ENCODE measurements at regions not wholly inside any gene's neighbourhood (a gene's known extent, or its start where the extent isn't known, plus 50 kb on each side); places are given as distances from the start of the nearest gene placed in this dataset.

GRCh38 chrX:39398215-39398962 lies 597.1 kb downstream of the MID1IP1 start:
- no peaks in the 10 kb centered on the region for H3K9me3 Mint-ChIP-seq (ENCODE audit: low read depth, unreplicated experiment)
- CTCF ChIA-PET = no interaction called here
- no peaks in the 10 kb centered on the region for H3K36me3 Mint-ChIP-seq (ENCODE audit: insufficient read depth, unreplicated experiment)
- no peaks in the 10 kb centered on the region for H3K4me1 Mint-ChIP-seq (ENCODE audit: low read depth, unreplicated experiment)
- no peak for DNase-seq
- intact Hi-C loops (cut with micrococcal nuclease; ENCODE audit: unreplicated experiment) = no loop called here
- no peak for TF ChIP-seq CTCF (IDR thresholded peaks at IDR 0.05; ENCODE audit: unreplicated experiment)
- H3K27me3 Mint-ChIP-seq (ENCODE audit: unreplicated experiment) = peaks cover 44% of the 10 kb centered on the region
- BruUV-seq (replicated peaks) = no TSS peak
- no peak overlapping the region for H3K27ac Mint-ChIP-seq (ENCODE audit: unreplicated experiment)
- no peak overlapping the region for H3K4me3 Mint-ChIP-seq (ENCODE audit: low read depth, unreplicated experiment)

DNA sequence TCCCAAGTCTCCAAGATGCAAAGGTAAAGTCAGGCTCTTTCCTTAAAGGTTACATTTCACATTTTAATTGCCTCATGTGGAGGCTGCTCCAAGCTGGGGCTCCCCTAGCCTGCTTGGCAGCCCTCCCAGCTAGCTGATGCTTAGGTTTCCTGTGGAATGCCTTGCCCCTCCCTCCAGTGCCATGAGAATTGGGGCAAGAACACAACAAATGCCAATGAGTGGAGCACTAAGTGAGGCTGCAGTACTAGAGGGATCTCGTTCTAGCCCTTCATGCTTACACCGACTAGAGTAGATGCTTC lies 597.7 kb downstream of the MID1IP1 start:
- Mint-ChIP-seq H3K27ac (ENCODE audit: unreplicated experiment) (no peak overlapping the region), H3K36me3 (ENCODE audit: insufficient read depth, unreplicated experiment) (no peaks in the 10 kb centered on the region), H3K9me3 (ENCODE audit: low read depth, unreplicated experiment) (no peaks in the 10 kb centered on the region), H3K27me3 (ENCODE audit: unreplicated experiment) (peaks cover 39% of the 10 kb centered on the region), H3K4me3 (ENCODE audit: low read depth, unreplicated experiment) (no peak overlapping the region), H3K4me1 (ENCODE audit: low read depth, unreplicated experiment) (no peaks in the 10 kb centered on the region)
- TF ChIP-seq CTCF (IDR thresholded peaks at IDR 0.05; ENCODE audit: unreplicated experiment) = no peak
- no peak for DNase-seq
- intact Hi-C loops (cut with micrococcal nuclease; ENCODE audit: unreplicated experiment) = no loop called here
- BruUV-seq (replicated peaks) = no TSS peak
- CTCF ChIA-PET = no interaction called here

DNA sequence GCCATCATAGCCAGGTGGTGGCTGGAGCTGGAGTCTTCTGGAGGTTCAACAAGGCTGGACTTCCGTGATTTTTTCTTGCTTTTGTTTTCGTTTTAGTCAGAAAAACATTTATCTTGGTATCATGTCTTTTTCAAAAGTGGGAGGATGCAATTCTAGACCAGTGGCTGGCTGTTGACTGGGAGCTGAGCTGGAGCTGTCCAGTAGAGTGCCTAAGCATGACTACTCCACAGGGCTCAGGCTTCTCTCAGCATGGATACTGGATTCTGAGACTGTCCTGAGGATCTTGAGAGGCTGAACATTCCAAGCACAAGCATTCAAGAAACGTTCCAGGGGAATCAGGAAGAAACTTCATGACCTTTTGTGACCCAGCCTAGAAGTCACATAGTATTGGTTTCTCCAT lies 598.1 kb downstream of the MID1IP1 start:
- intact Hi-C loops (cut with micrococcal nuclease; ENCODE audit: unreplicated experiment) = no loop called here

GRCh38 chrX:39401483-39402110 lies 600.3 kb downstream of the MID1IP1 start:
- Mint-ChIP-seq H3K27me3 (ENCODE audit: unreplicated experiment) (peaks cover 49% of the 10 kb centered on the region), H3K36me3 (ENCODE audit: insufficient read depth, unreplicated experiment) (no peaks in the 10 kb centered on the region)
- no TSS peak for BruUV-seq (replicated peaks)

More for the DNA sequence above, 598.1 kb downstream of the MID1IP1 start:
- Mint-ChIP-seq H3K27me3 (ENCODE audit: unreplicated experiment) (peaks cover 39% of the 10 kb centered on the region), H3K27ac (ENCODE audit: unreplicated experiment) (no peak overlapping the region), H3K9me3 (ENCODE audit: low read depth, unreplicated experiment) (no peaks in the 10 kb centered on the region), H3K4me1 (ENCODE audit: low read depth, unreplicated experiment) (no peaks in the 10 kb centered on the region), H3K36me3 (ENCODE audit: insufficient read depth, unreplicated experiment) (no peaks in the 10 kb centered on the region), H3K4me3 (ENCODE audit: low read depth, unreplicated experiment) (no peak overlapping the region)
- CTCF ChIA-PET = no interaction called here
- no TSS peak for BruUV-seq (replicated peaks)
- TF ChIP-seq CTCF (IDR thresholded peaks at IDR 0.05; ENCODE audit: unreplicated experiment) = no peak
- DNase-seq = no peak

More at GRCh38 chrX:39401483-39402110, 600.3 kb downstream of the MID1IP1 start:
- Mint-ChIP-seq H3K9me3 (ENCODE audit: low read depth, unreplicated experiment) (no peaks in the 10 kb centered on the region), H3K4me3 (ENCODE audit: low read depth, unreplicated experiment) (no peak overlapping the region), H3K27ac (ENCODE audit: unreplicated experiment) (no peak overlapping the region), H3K4me1 (ENCODE audit: low read depth, unreplicated experiment) (no peaks in the 10 kb centered on the region)
- intact Hi-C loops (cut with micrococcal nuclease; ENCODE audit: unreplicated experiment) = no loop called here
- no peak for TF ChIP-seq CTCF (IDR thresholded peaks at IDR 0.05; ENCODE audit: unreplicated experiment)
- CTCF ChIA-PET = no interaction called here
- DNase-seq = no peak

All from Calu3 (cell line).